Fibroblast of lung (primary cell): ENCODE measurements at regions not wholly inside any gene's neighbourhood (a gene's known extent, or its start where the extent isn't known, plus 50 kb on each side); places are given as distances from the start of the nearest gene placed in this dataset.

Experiments used
- DNase-seq, 2 donors: peaks; one replicate each; pipeline versions ENCODE4 v3.0.0 to v3.0.0-alpha.2; 2010; ENCODE audit warnings: low read depth in 2 of 2
- H2AFZ ChIP-seq: 2 replicates; pipeline ENCODE4 v1.5.1; 2012; ENCODE audit warnings: low read length, control low read depth, inconsistent platforms
- H3K27ac ChIP-seq: 2 replicates; pipeline ENCODE4 v1.5.1; 2011; ENCODE audit warnings: low read length, control low read depth; ENCODE audit not compliant: insufficient read depth
- H3K27me3 ChIP-seq: 2 replicates; pipeline ENCODE4 v1.5.1; 2011; ENCODE audit warnings: mild to moderate bottlenecking, low read length; ENCODE audit not compliant: control insufficient read depth, insufficient read depth
- H3K36me3 ChIP-seq: 2 replicates; pipeline ENCODE4 v1.5.1; 2011; ENCODE audit warnings: low read length; ENCODE audit not compliant: control insufficient read depth, insufficient read depth
- H3K4me1 ChIP-seq: 2 replicates; pipeline ENCODE4 v1.5.1; 2011; ENCODE audit warnings: low read length; ENCODE audit not compliant: control insufficient read depth, insufficient read depth; ENCODE audit errors: extremely low read depth
- H3K4me2 ChIP-seq: 2 replicates; pipeline ENCODE4 v1.5.1; 2011; ENCODE audit warnings: low read length, control low read depth; ENCODE audit not compliant: insufficient read depth; ENCODE audit errors: extremely low read depth
- H3K4me3 ChIP-seq, 4 experiments: fragments of 200-600 bp in 1 of 4; sonication (generic) in 1 of 4; replicated peaks in 1 of 4; 2 replicates each; pipeline ENCODE4 v1.5.1; 2011 to 2016; ENCODE audit warnings: low read length in 4 of 4, low read depth in 3 of 4, mild to moderate bottlenecking in 3 of 4, control low read depth in 2 of 4, inconsistent platforms in 1 of 4, mixed read lengths in 1 of 4; ENCODE audit not compliant: insufficient read depth in 1 of 4; ENCODE audit errors: control extremely low read depth in 1 of 4
- H3K79me2 ChIP-seq: 2 replicates; pipeline ENCODE4 v1.5.1; 2012; ENCODE audit warnings: mild to moderate bottlenecking, low read length, inconsistent platforms; ENCODE audit not compliant: control insufficient read depth, insufficient read depth
- H3K9ac ChIP-seq: 2 replicates; pipeline ENCODE4 v1.5.1; 2011; ENCODE audit warnings: mild to moderate bottlenecking, low read length, control low read depth; ENCODE audit not compliant: insufficient read depth
- H3K9me3 ChIP-seq: 2 replicates; pipeline ENCODE4 v1.5.1; 2012; ENCODE audit warnings: low read depth, low read length; ENCODE audit not compliant: control insufficient read depth, insufficient read depth
- H4K20me1 ChIP-seq: 2 replicates; pipeline ENCODE4 v1.5.1; 2011; ENCODE audit warnings: low read length; ENCODE audit not compliant: control insufficient read depth, insufficient read depth; ENCODE audit errors: extremely low read depth
- EZH2 ChIP-seq: IDR thresholded peaks from 2 replicates; pipeline ENCODE4 v1.5.1; 2012; ENCODE audit warnings: low read length, control low read depth, mild to moderate bottlenecking; ENCODE audit errors: missing control alignments
- TF ChIP-seq, protein P1 (sequence below), 2 donors: IDR thresholded peaks in 1 of 2; conservative IDR thresholded peaks in 1 of 2; 1 replicate in 1 of 2; 2 replicates in 1 of 2; pipeline ENCODE4 v1.5.1; 2011 to 2012; ENCODE audit warnings: low read length in 2 of 2, control low read depth in 1 of 2, inconsistent platforms in 1 of 2, low read depth in 1 of 2, mild to moderate bottlenecking in 1 of 2

DNA sequence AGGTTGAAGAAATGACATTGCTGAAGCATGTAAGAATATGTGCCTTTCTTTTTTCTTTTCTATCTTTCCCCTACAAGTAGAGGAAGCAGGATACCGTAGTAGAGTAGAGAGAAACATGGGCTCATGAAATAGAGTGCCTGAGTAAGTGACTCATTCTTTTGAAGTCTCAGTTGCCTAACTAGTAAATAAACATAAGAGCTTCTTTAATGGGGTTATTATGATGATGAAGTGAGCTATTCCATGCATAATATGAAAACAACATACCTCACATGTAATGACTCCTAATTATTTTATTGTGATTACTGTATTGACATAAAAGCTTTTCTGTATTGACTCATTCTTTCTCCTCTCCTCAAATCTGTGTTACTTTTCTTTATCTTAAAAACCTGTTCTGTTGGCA, 1538.2 kb downstream of the TECRL start:
- H2AFZ ChIP-seq: no peak overlapping the region
- DNase-seq: peak in 1 of 2 donors; percentile 17
- H3K4me1 ChIP-seq: no peaks in the 10 kb centered on the region
- H3K4me3 ChIP-seq: no peak overlapping the region
- H4K20me1 ChIP-seq: no peaks in the 10 kb centered on the region
- H3K4me2 ChIP-seq: no peak overlapping the region
- no peaks in the 10 kb centered on the region for H3K27me3 ChIP-seq
- no peaks in the 10 kb centered on the region for H3K79me2 ChIP-seq
- H3K9me3 ChIP-seq: no peaks in the 10 kb centered on the region
- H3K27ac ChIP-seq: no peak overlapping the region
- no peaks in the 10 kb centered on the region for H3K36me3 ChIP-seq
- H3K9ac ChIP-seq: no peak overlapping the region
- TF ChIP-seq EZH2: no peak
- TF ChIP-seq, protein P1, sequence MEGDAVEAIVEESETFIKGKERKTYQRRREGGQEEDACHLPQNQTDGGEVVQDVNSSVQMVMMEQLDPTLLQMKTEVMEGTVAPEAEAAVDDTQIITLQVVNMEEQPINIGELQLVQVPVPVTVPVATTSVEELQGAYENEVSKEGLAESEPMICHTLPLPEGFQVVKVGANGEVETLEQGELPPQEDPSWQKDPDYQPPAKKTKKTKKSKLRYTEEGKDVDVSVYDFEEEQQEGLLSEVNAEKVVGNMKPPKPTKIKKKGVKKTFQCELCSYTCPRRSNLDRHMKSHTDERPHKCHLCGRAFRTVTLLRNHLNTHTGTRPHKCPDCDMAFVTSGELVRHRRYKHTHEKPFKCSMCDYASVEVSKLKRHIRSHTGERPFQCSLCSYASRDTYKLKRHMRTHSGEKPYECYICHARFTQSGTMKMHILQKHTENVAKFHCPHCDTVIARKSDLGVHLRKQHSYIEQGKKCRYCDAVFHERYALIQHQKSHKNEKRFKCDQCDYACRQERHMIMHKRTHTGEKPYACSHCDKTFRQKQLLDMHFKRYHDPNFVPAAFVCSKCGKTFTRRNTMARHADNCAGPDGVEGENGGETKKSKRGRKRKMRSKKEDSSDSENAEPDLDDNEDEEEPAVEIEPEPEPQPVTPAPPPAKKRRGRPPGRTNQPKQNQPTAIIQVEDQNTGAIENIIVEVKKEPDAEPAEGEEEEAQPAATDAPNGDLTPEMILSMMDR (conservative IDR thresholded peaks at IDR 0.05 in 1 of 2, IDR thresholded peaks at IDR 0.05 in 1 of 2; ENCODE audit: low read depth in 1 of 2, low read length in 2 of 2): no peak

DNA sequence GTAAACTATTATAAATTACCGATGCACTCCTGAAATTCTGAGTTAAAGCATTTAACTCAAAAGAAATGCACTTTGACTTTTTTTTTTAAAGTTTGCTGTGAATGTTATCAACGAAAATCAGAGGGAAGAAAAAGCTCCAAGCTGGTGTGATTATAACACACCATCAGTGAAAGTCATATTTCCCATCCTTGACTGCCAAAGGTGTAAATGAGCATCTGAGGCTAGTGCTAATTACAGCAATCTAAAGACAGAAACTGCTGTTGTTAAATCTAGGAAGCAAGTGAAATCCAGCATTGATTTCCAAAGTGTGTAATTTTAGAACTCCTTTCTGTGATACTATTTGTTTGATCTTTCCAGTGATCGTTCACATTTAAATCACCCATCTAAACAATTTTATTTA, 1538.8 kb downstream of the TECRL start:
- no peaks in the 10 kb centered on the region for H3K27me3 ChIP-seq
- no peak for DNase-seq
- no peaks in the 10 kb centered on the region for H3K9me3 ChIP-seq
- no peaks in the 10 kb centered on the region for H4K20me1 ChIP-seq
- no peak overlapping the region for H3K4me3 ChIP-seq
- no peak overlapping the region for H2AFZ ChIP-seq
- no peak for TF ChIP-seq EZH2
- TF ChIP-seq, protein P1 (conservative IDR thresholded peaks at IDR 0.05 in 1 of 2, IDR thresholded peaks at IDR 0.05 in 1 of 2; ENCODE audit: low read depth in 1 of 2, low read length in 2 of 2): no peak
- no peak overlapping the region for H3K4me2 ChIP-seq
- H3K36me3 ChIP-seq: no peaks in the 10 kb centered on the region
- H3K27ac ChIP-seq: no peak overlapping the region
- H3K79me2 ChIP-seq: no peaks in the 10 kb centered on the region
- H3K9ac ChIP-seq: no peak overlapping the region
- H3K4me1 ChIP-seq: no peaks in the 10 kb centered on the region

DNA sequence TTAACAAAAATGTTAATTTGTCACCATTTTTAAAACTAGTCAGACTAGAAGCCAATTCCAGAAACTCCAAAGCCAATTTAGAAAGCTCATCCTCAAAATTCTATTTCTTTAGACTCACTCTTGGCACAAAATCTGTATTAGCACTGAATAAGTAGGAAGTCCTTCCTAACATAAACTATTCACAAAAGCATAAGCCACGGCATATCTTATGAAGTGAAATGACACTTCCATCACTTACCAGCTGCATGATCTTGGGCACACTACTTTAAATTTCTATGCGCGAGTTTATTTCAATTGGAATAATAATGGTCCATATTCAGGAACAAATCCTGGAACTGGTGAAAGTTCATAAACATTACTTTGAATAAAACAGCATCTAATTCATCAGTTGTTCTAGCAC, 1544.0 kb downstream of the TECRL start:
- Histone ChIP-seq H3K79me2 (no peaks in the 10 kb centered on the region), H3K27ac (no peak overlapping the region)
- TF ChIP-seq, protein P1 (conservative IDR thresholded peaks at IDR 0.05 in 1 of 2, IDR thresholded peaks at IDR 0.05 in 1 of 2; ENCODE audit: low read depth in 1 of 2, low read length in 2 of 2): no peak
- TF ChIP-seq EZH2: no peak

More for the DNA sequence above, 1544.0 kb downstream of the TECRL start:
- H3K27me3 ChIP-seq: no peaks in the 10 kb centered on the region
- H3K4me2 ChIP-seq: no peak overlapping the region
- no peak overlapping the region for H3K4me3 ChIP-seq
- H3K9me3 ChIP-seq: no peaks in the 10 kb centered on the region
- no peaks in the 10 kb centered on the region for H4K20me1 ChIP-seq
- H2AFZ ChIP-seq: no peak overlapping the region
- DNase-seq: no peak
- no peaks in the 10 kb centered on the region for H3K36me3 ChIP-seq
- no peaks in the 10 kb centered on the region for H3K4me1 ChIP-seq
- no peak overlapping the region for H3K9ac ChIP-seq
